HG03196 (cell line): ENCODE measurements at regions not wholly inside any gene's neighbourhood (a gene's known extent, or its start where the extent isn't known, plus 50 kb on each side); places are given as distances from the start of the nearest gene placed in this dataset.
"Not testable (repeated sequence)": the region's sequence is repeated elsewhere in the genome, so short reads cannot be mapped to it uniquely, and the experiment has no call there.

Experiments
- ATAC-seq: cut with Tn5 transposase; IDR thresholded peaks from one replicate; pipeline ENCODE4 v1.9.1; 2021; ENCODE audit not compliant: unreplicated experiment

DNA sequence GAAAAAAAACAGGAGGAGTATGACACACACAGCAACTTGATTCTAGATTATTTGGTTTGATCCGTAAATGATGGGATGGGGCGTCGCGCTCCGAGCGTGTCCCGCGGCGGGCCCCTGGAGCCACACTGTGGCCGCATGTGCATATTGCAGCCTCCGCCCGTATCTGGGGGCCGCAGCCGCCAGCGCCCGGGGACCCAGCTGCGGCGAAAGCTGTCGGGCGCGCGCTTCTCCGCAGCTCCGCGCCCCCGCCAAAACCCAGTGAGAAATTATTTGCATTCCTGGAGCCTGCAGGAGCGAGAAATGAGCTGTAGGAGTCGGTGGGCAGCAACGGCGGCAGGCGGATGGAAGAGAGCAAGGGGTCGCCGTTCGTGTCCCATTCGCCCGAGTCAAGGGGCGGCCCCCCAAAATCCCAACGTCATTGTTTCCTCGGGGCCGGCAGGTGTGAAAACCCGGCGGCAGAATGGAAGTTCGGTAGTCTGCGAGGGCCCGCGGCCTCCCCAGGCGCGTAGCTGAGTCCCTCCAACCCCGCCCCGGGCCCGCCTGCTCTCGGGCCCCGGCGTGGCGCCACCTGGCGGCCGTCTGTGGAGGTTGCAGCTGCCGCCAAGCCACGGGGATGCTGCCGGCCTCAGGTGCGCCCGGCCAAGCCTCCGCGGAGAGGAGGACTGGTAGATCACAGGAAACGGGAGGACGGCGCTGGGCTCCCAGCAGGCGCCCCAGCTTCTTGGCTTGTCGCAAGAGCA is 86.8 kb downstream of the FAM72B start:
- peak; percentile 92 for ATAC-seq

DNA sequence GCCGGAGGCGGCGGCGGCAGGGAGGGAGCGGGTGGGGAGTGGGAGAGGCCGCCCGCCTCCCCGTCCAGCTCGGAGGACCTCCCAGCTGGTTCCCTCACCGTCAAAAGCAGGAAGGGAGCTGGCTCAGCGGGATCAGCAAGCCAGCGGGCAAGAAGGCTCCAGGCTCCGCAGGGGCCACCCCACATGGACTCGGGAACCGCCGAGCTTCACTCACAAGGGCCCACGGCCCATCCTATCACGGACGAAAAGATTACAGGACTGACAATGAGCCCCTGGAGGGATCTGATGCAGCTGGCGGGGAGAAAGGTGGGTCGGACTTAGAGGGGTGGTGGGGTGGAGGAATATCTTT is 86.3 kb downstream of the FAM72B start:
- not testable (repeated sequence) for ATAC-seq

DNA sequence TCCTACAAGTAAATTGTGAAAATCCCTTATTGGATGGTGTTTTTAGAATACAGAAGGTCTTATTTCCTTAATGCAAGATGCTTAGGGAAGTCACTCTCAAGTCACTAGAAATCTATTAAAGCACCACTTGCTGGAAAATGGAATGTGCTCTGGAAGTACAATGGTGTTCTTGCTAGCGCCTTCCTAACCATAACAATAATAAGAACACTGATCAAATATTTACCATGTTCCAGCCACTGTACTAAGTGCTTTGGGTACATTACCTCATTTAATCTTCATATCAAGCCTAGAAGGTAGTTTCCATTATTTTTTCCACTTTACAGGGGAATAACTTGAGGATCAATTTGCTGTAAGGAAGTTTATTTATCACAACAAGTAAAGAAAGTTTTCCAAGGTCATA is 75.1 kb downstream of the FAM72B start:
- not testable (repeated sequence) for ATAC-seq

DNA sequence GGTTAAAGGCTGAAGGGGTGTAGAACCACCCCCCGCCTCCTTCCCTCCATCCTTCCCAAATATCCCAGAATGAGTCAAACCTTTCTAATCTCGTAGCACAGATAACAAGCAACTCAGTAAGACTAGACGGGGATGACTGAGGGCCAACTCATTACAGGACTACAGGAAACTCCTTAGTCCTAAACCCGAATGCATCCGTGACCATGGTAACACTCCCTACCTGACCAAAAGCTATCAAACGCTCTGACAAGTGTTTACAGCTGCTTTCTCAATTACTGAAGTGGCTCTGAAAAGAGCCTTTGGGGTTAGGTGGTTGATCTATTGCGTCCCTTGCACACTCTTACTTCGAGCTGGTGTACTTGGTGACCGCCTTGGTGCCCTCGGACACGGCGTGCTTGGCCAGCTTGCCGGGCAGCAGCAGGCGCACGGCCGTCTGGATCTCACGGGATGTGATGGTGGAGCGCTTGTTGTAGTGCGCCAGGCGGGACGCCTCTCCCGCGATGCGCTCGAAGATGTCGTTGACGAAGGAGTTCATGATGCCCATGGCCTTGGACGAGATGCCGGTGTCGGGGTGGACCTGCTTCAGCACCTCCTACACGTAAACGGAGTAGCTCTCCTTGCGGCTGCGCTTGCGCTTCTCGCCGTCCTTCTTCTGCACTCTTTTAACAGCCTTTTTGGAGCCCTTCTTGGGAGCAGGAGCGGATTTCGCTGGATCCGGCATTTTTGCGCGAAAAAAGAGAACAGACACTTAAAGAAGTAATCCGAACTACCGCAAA is 67.4 kb downstream of the FAM72B start:
- ATAC-seq: not testable (repeated sequence)

DNA sequence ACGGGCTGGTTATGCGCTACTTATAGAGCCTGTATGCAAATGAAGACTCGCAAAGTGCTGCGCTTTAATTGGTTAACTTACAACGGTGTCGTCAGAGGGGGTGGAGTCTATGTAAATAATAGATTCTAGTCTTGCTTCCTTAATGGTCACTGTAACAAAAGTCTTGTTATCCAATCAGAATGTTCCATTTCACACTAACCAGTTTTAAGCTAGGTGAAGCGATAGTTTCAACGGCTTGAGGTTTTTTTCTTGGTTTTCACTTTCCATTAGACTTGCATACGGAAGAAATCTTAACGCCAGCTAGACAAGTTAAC is 66.9 kb downstream of the FAM72B start:
- not testable (repeated sequence) for ATAC-seq

DNA sequence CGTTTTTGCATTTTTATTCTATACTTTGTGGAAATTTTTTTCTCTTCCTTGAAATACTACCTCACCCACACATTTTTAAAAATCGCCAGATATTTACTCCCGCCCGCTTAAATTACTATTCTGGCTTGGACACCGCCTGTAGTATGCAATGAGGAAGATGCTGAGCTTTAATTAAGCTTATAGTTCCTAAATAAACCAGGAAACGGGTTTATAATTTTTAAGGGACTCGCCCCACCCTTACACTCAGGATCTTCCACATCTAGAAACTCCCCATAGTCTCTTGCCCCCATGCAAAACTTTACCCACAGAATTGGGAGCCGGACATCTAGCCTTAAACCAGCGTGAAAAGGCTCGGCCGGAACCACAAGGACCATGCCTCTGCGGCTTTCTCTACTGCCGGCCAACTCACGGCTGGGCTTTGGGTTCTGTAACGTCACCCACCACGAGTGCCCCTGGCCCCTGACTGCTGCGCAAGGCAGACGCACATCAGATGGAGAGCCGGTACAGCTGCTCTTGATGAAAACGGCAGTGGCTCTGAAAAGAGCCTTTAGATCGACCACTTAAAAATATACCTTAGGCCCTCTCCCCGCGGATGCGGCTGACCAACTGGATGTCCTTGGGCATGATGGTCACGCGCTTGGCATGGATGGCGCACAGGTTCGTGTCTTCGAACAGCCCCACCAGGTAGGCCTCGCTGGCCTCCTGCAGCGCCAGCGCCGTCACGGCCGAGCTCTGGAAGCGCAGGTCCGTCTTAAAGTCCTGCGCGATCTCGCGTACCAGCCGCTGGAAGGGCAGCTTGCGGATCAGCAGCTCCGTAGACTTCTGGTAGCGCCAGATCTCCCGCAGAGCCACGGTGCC is 66.3 kb downstream of the FAM72B start:
- ATAC-seq: not testable (repeated sequence)
